Epithelial cell of esophagus (primary cell): ENCODE measurements at regions not wholly inside any gene's neighbourhood (a gene's known extent, or its start where the extent isn't known, plus 50 kb on each side); places are given as distances from the start of the nearest gene placed in this dataset.

Source experiments
- DNase-seq: peaks from one replicate; pipeline ENCODE4 v3.0.0; 2010; ENCODE audit warnings: low read depth
- H3K4me3 ChIP-seq: 2 replicates; pipeline ENCODE4 v1.5.1; 2011; ENCODE audit warnings: mild to moderate bottlenecking, low read length, control low read depth
- CTCF ChIP-seq: IDR thresholded peaks from 2 replicates; pipeline ENCODE4 v1.5.1; 2011; ENCODE audit warnings: low read depth, mild to moderate bottlenecking, low read length, control low read depth, inconsistent platforms; ENCODE audit not compliant: insufficient read depth; ENCODE audit errors: missing control alignments

GRCh38 chr2:152930501-152930900 lies 212.1 kb downstream of the ARL6IP6 start:
- TF ChIP-seq CTCF = no peak
- DNase-seq = no peak
- no peak overlapping the region for H3K4me3 ChIP-seq

GRCh38 chr2:152929628-152930027 lies 211.2 kb downstream of the ARL6IP6 start:
- no peak overlapping the region for H3K4me3 ChIP-seq
- TF ChIP-seq CTCF = no peak
- DNase-seq = no peak

GRCh38 chr2:152925547-152926448 lies 207.4 kb downstream of the ARL6IP6 start:
- H3K4me3 ChIP-seq = no peak overlapping the region
- TF ChIP-seq CTCF = peak; percentile 92
- peak; percentile 88 for DNase-seq

- no peak for TF ChIP-seq CTCF
- DNase-seq = peak; percentile 92
- no peak overlapping the region for H3K4me3 ChIP-seq
These were observed 206.3 kb downstream of the ARL6IP6 start for GRCh38 chr2:152924722-152925121.

GRCh38 chr2:152924219-152924618 lies 205.8 kb downstream of the ARL6IP6 start:
- no peak overlapping the region for H3K4me3 ChIP-seq
- no peak for DNase-seq
- no peak for TF ChIP-seq CTCF

- no peak overlapping the region for H3K4me3 ChIP-seq
- no peak for TF ChIP-seq CTCF
- DNase-seq = peak; percentile 88
These were observed 202.4 kb downstream of the ARL6IP6 start for GRCh38 chr2:152920846-152921245.

GRCh38 chr2:152910970-152911369 lies 192.6 kb downstream of the ARL6IP6 start:
- no peak overlapping the region for H3K4me3 ChIP-seq
- DNase-seq = no peak
- TF ChIP-seq CTCF = no peak
